ENCODE measurements at regions not wholly inside any gene's neighbourhood (a gene's known extent, or its start where the extent isn't known, plus 50 kb on each side); places are given as distances from the start of the nearest gene placed in this dataset.

- no peak for TF ChIP-seq CTCF (IDR thresholded peaks at IDR 0.05 in 2 of 3, conservative IDR thresholded peaks at IDR 0.05 in 1 of 3; ENCODE audit: borderline replicate concordance in 1 of 3, insufficient read depth in 1 of 3, low read depth in 2 of 3, low read length in 2 of 3)
- TF ChIP-seq POLR2A (IDR thresholded peaks at IDR 0.05; ENCODE audit: borderline replicate concordance, extremely low read depth, insufficient read depth, insufficient read length), result no peak
- TF ChIP-seq POLR2AphosphoS5 (IDR thresholded peaks at IDR 0.05; ENCODE audit: low read depth, low read length), result no peak
- no peak for TF ChIP-seq SIN3A (IDR thresholded peaks at IDR 0.05; ENCODE audit: low read depth)
- no peak for TF ChIP-seq ZBTB33 (IDR thresholded peaks at IDR 0.05; ENCODE audit: extremely low read depth, insufficient replicate concordance, low read length)
- TF ChIP-seq FOSL1 (IDR thresholded peaks at IDR 0.05; ENCODE audit: low read depth), result no peak
- no peak for TF ChIP-seq ELF1 (IDR thresholded peaks at IDR 0.05; ENCODE audit: borderline replicate concordance, low read depth)
- no peak for TF ChIP-seq EZH2phosphoT487 (IDR thresholded peaks at IDR 0.05; ENCODE audit: borderline replicate concordance)
- TF ChIP-seq TCF7L2 (IDR thresholded peaks at IDR 0.05; ENCODE audit: borderline replicate concordance, extremely low read depth, insufficient read depth, insufficient read length), result no peak
- TF ChIP-seq CBX3 (IDR thresholded peaks at IDR 0.05; ENCODE audit: low read depth), result no peak
Observed at GRCh38 chr4:171715973-171716372, 97.2 kb upstream of the GALNTL6 start.
